DMS 273 (cell line): ENCODE measurements at regions not wholly inside any gene's neighbourhood (a gene's known extent, or its start where the extent isn't known, plus 50 kb on each side); places are given as distances from the start of the nearest gene placed in this dataset.

ENCODE experiments used
- DNase-seq: peaks from one replicate; lab custom pipeline; 2025; ENCODE audit not compliant: unreplicated experiment; lab: John Stamatoyannopoulos, UW

DNA sequence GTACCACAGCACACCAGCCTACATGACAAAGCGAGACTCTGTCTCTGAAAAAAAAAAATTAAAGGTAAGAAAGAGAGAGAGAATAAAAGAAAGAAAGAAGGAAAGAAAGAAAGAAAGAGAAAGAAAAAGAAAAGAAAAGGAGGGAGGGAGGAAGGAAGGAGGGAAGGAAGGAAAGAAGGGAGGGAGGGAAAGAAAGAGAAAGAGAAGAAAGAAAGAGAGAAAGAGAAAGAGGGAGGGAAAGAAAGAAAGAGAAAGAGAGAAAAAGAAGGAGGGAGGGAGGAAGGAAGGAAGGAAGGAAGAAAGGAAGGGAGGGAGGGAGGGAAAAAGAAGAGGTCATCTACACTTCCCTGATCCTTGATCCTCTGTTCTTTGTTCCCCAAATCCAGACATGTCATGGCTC, 104.8 kb upstream of the GJB5 start:
- DNase-seq: no peak

DNA sequence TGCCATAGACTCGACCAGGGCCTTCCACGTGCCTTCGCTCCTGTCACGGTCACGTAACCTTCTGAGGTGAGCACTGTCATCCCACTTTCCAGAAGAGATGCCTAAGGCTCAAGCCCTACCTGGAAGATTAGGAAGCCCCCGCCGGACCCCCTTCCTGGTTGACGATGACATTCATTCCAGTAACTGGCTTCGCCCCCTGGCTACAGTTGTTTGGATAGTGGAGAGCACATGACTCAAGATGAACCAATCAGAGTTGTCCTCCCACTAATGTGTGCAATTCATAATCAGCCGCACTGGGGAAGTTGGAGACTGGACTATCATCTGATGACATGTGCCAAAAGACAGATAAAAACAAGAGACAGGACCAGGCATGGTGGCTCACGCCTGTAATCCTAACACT, 104.0 kb upstream of the GJB5 start:
- no peak for DNase-seq

DNA sequence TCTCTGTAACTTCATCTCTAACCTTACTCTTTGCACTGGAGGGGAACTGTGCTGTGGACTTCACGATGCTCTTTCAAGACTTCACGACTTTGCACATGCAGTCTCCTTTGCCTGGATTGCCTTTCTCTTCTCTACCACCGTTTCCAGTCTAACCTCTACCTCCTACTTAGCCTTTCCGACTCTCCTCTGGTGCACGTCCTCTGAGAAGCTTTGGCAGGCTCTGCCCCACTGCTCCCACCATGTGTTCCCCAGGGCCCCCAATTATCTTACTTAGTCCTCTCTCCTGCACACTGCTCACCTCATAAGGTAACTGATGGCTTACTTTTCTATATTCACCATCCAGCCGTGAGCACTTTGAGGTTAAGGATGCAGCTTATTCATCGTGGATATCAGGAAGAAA, 101.7 kb upstream of the GJB5 start:
- no peak for DNase-seq

DNA sequence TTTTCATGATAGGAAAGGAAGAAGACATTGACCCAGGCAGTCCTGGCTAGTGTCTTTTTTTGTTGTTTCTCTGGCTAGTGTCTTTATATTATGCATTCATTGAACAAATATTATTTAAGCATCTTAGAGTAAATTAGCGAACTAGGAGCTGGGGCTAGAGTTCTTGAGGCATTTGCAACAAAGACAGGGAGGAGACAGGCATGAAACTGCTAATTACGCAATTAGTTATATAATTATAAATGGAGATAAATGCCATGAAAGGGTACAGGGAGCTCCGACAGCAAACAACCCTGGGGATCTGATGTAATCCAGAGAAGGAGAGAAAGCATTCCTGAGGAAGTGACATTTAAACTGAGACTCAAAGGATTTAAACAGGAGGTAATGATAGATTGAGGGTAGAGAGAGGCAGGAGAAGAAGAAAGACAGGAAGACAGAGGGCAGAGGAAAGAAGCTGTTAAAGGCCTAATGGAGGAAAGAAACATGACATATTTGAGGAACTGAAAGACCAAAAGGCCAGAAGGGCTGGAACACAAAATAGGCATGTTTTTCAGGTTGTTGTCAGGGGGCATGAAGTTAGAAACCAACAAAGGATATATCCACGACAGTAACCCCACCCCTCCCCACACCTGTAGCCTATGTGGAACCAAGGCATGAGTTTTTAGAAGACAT, 99.5 kb upstream of the GJB5 start:
- DNase-seq: no peak

DNA sequence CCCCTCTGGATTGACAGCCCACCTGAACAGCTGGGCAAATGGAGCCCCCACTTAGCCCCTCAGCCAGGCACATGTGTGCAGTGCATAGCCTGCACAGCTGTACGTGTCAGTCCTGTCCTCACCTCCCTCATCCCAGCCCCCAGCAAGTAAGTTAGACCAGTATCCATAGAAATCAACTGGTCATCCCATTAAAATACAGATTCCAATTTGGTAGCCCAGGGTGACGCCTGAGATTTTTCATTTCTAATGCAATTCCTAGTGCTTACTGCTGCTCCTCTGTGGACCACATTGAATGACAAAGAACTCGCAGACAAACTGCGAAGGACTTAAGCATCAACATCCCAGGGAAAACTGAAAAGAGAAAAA, 99.0 kb upstream of the GJB5 start:
- DNase-seq: no peak

DNA sequence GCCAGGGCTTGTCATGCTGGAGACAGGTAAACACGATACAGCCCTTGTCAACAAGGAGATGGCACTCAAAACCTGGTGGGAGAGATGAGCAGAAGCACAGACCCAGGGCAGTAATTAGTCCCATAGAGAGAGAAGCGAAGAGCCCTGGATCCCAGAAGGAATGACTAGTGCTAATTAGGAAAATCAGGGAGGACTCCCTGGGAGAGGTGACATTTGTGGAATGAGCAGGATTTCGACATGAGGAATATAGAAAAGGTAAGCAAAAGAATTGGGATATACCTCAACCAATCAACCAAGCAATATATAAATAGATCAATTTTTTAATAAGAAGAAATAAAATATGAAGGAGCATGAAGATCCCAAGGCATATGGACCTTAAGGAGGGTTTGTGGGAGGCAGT, 98.5 kb upstream of the GJB5 start:
- DNase-seq: no peak

DNA sequence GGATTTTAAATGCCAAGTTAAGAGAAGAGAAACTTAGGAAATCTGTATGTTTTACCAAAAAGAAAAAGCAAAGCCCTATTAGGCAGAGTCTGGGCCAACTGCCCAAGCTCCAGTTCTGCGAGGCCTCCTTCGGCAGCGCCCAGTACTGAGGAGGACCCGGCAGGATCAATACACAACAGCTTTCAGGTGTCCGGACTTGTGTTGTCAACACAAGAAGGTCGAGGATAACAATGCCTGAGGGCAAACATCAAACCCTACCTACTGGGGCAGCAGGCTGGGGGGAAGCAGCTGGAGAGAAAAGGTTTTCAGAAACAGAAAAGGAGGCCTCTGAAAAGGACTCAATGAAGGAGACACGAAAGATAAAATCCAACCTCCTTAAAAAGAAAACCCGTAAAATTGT, 98.1 kb upstream of the GJB5 start:
- no peak for DNase-seq

DNA sequence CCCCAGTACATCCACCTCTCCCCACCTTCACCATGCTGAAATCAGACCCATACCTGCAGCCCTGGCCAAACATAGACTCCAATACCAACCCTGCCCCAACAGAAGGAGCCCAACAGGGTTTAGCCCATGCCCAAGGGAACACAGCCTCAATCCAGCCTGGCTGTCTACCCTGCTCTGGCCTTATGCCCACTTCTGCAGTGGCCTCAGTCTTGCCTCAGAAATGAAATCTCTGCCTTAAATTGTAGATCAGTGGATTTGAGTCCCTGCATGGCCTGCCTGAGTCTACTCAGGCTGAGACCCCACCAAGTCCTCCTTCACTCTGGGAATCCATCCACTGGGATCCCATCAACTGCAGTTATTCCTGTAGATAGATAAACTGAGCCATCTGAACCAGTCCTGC, 97.6 kb upstream of the GJB5 start:
- DNase-seq: no peak

DNA sequence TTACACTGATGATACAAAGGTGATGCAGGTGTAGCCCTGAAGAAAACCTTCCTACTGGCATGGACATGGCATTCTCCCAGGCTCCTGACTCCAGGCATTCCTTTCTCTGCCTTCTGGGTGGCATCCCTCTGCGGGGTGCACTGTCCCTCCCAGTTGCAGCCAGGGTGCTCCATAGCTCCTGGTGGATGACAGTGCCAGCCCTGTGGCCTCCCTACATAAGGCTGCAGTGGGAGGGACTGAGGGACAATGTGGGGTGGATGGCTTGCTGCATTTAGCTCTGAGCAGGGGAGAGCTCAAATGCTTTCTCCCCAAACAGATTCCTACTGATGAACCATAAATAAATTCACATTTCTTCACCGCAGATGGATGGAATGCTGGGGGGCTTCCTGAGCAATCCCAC, 97.0 kb upstream of the GJB5 start:
- no peak for DNase-seq

DNA sequence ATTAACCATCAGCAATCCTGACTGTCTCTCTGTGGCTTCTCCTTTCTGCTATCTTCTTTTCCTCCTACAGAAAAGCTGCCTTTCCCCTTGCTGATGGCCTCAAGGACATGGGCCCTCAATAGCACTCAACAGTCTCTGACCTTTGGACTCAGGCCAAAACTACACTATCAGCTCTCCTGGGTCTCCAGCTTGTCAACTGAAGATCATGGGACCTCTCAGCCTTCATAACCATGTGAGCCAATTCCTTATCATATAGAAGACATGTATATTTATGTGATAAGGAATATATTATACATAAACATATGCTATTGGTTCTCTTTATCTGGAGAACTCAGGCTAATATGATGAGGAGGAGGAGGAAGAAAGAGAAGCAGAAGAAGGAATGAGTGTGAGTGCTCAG, 91.8 kb upstream of the GJB5 start:
- no peak for DNase-seq

DNA sequence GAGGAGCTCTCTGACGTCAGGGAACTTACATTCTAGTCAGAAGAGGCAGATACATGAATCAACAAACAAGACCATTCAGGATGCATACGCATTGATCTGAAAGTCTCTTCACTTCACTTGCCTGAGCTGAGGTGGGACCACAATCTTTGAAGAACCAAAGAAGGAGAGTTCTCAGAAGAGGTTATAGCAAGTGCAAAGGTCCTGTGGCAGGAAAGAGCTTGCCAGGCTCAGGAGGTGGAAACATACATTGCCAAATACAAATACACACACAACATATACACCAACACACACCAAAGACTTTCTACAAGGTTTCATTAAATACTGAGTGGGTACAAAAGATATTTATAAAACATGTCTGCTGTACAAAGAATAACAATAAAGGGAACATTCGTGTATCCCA, 86.8 kb upstream of the GJB5 start:
- no peak for DNase-seq

DNA sequence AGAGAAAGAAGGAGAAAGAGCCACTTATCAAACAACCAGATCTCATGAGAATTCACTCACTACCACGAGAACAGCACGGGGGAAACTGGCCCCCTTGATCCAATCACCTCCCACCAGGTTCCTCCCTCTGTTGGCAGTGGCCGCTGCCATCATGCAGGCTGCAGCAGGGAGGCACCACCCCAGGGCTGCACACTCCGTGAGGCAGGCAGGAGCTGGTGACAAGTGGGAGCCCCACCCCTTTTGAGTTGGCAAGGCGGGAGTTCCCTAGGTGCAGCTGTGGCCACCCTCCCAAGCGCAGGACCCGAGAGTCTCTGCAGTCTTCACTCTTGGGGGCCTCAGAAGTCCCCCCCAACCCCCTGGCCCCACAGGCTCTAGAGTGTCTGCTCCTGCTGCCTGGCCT, 83.9 kb upstream of the GJB5 start:
- no peak for DNase-seq

DNA sequence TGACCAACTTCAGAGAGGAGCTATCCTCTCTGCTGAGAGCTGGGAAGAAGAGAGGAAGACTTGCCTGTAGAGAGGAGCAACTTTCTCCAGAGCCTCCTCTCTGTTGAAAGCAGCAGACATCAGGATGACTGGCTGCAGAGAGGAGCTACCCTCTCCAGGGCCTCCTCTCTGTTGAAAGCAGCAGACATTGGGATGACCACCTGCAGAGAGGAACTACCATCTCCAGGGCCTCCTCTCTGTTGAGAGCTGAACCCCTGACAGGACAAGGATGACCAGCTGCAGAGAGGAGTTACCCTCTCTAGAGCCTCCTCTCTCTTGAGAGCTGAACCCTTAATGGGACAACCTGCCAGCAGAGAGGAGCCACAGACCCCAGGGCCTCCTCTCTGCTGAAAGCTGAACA, 83.0 kb upstream of the GJB5 start:
- no peak for DNase-seq

DNA sequence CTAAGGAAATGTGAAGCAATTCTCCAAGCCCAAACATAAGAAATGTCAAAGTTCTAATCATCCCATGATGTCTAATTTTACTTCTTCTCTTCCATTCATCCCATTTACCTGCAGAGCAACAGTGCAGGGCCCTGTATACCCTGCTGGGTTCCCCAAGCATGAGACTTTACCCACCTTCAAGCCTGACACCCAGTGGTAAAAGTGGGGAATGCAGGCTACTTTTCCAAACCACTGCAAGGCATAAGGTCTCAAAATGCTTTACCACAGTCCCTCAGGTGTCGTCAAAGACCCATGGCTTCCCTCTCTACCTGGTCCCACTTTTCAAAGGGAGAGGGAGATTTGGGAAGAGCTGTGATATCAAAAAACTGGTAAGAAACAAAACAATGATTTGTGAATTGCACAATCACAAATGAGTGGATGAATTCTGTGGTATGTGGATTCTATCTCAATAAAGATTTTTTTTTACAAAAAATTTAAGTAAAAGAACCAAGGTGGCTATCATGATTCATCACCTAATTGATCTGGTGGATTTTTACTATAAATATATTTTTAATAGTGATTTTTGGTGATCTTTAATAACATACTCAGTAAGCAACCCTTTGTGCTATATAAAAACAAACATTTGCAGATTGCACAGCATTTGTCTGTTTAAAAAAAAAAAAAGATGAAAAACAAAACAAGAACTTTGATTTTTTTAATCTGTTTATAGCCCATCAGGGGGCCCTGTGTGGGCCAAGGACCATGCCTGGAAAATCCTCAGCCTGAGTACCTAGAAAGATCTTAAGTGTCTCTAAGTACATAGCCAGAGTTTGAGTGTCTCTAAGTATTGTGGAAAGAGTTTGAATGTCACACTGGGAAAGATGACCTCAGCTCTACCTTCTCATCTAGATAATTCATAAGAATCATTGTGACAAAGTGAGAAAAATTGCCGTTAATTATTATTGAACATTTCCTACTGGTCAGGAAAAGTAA, 73.1 kb upstream of the GJB5 start:
- DNase-seq: peak; percentile 71

DNA sequence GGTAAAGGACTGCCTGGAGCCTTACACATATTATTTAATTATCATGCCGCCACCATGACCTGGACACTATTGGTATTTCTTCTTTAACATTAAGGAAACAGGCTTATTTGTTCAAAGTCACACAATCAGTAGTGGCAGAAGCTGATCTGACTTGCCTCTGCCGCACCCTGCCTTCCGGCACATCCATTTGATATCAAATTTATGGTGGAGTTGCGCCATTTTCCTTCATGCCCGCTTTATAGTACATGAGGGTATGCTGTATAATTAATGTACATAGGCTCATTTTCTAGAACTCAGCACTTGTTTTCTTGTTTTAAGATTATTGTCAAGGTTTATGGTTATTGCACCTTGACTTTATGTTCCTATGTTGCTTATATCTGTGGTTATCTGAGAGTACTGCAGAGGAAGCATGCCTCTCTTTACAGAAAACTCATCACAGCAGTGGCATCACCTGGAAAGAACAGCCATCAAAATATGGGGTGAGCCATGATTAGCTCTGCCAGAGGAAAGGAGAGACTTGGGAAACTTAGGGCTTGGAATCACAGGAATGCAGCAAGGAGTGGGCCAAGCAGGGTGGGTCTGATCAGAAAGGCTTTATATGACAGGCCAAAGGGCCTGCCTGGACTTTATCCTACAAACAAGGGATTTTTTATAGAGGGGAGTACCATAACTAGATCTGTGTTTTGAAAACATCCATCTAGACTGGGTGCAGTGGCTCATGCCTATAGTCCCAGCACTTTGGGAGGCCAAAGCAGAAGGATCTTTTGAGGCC, 72.2 kb upstream of the GJB5 start:
- no peak for DNase-seq

DNA sequence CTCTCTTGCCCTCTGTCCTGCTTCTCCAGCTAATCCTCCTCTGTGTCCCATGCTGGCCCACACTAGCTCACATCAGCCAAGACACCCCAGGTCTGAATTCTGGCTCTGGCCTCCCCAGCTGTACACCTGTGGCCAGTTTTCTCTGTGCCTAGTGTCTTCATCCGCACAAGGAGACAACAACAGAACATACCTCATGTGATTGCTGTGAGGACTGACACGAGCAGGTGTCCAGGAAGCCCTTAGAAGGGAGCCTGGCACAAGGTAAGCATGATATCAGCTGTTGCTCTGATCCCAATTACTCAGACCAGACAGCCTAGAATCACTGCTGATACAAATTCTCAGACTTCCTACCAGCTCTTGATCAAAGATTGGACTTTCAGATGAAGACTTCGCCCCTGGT, 71.2 kb upstream of the GJB5 start:
- no peak for DNase-seq

DNA sequence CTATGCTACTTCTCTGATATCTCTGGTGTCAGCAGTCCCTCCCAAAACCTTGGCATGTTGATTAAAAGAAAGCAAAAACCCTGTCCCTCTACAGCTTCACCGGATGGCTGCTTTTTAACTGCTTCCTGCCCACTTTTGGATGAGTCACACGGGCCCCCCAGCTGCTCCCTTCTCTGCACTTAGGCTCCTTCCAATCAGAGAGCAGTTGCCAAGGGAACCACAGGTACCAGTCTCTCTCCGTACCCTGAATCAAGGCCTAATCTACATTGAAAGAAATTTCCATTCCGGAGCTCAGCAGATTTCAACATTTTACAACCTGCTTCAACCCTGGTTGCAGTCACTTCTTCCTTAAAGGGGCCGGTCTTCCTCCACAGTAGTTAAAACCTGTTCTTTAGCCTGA, 70.6 kb upstream of the GJB5 start:
- DNase-seq: peak; percentile 67

DNA sequence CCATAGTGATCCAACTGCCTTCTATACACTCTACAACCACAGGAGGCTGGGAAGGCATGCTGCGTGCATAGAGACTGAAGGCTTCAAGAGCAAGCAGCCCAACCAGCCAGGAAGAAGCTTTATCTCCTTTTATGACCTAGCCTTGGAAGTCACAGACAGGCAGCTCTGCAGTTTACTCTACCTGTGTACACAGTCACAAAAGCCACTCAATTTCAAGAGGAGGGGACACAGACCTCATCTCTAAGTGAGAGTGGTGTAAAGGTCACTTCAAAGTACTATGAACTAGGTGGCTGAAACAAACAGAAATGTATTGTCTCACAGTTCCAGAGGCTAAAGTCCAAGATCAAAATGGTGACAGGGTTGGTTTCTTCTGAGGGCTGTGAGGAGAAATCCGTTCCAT, 69.6 kb upstream of the GJB5 start:
- DNase-seq: no peak

DNA sequence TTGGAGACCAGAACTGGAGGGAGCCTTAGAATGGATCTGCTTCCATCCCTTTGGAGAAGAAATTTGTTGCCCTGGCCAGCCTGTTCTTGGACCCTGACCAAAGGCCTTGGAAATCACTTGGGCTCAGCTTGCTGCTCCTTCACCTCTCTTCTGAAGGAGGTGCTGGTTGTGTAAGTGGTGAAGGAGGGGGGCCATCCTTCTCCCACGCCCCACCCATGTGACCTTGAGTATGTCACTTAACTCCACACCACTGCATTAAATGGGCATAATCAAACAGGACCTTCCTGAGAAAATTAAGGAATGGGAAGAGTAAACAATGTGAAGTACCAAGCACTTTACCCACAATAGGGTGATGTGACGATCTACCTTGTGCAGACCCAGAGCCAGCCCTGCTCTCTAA, 68.3 kb upstream of the GJB5 start:
- DNase-seq: no peak

DNA sequence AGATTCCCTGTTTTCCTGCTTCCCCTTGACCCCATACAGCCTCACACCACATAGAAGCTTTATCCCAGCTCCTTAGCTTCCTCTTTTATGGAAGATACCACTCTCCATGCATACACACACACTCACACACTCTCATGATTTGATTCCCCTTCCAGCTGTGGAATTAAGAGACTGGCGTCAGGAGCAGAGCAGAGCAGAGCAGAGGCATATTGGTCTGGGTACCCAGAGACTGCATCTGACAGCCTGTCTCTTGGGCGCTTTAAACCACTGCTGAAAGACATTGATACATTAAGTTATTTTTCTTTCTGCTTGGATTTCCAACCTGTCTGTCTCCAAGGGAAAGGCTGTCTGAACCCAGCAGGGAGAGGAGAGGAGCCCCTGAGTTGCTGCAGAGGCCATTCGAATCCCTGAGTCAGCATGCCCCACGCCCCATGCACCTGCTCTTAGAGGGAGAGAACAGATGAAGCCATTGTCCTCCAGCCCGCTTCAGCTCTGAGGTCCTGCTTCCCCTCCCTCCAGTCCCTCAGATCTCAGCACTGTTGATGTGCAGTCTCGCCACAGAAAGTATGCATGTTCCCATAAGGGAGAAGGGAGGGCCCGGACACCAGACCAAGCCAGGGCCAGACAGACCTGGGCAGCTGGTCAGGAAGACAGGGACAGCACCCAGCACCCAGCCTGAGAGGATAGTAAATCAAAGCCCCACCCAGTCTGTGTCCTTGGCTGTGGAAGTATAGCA, 66.7 kb upstream of the GJB5 start:
- DNase-seq: no peak

DNA sequence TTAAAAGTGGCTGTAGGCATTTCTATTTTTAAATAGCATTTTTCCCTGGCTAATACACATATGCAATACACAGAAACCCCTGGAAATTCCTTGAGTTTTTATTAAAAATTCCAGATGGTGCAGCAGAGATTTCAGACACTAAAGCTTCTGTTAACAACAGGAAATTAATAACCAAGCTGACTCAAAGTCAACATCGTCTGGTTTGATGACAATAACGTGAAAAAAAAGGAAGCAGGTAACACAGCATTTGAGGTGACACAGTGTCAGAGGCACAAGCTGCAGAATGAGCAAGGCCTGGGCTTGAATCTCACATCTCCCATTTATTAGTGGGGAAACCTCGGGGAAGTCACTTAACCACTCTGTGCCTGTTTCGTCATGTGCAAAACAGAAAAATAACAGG, 64.6 kb upstream of the GJB5 start:
- DNase-seq: no peak
